ENCODE measurements at regions not wholly inside any gene's neighbourhood (a gene's known extent, or its start where the extent isn't known, plus 50 kb on each side); places are given as distances from the start of the nearest gene placed in this dataset.

GRCh38 chr2:18119883-18120282 is 241.4 kb downstream of the KCNS3 start:
- TF ChIP-seq ZFX (IDR thresholded peaks at IDR 0.05; ENCODE audit: borderline replicate concordance) = no peak
- TF ChIP-seq CTCF (IDR thresholded peaks at IDR 0.05) = no peak
- H3K27ac ChIP-seq = no peak overlapping the region

GRCh38 chr2:18118703-18119102 is 240.2 kb downstream of the KCNS3 start:
- H3K27ac ChIP-seq = no peak overlapping the region
- TF ChIP-seq CTCF (IDR thresholded peaks at IDR 0.05) (no peak), ZFX (IDR thresholded peaks at IDR 0.05; ENCODE audit: borderline replicate concordance) (no peak)

- no peak for TF ChIP-seq ZFX (IDR thresholded peaks at IDR 0.05; ENCODE audit: borderline replicate concordance)
- peak; percentile 86 for TF ChIP-seq CTCF (IDR thresholded peaks at IDR 0.05)
These were observed 239.1 kb downstream of the KCNS3 start for GRCh38 chr2:18117592-18117991.

GRCh38 chr2:18110222-18110621 is 231.8 kb downstream of the KCNS3 start:
- H3K27ac ChIP-seq = no peak overlapping the region
- no peak for TF ChIP-seq CTCF (IDR thresholded peaks at IDR 0.05)
- no peak for TF ChIP-seq ZFX (IDR thresholded peaks at IDR 0.05; ENCODE audit: borderline replicate concordance)

More at GRCh38 chr2:18117592-18117991, 239.1 kb downstream of the KCNS3 start:
- no peak overlapping the region for H3K27ac ChIP-seq

- no peak overlapping the region for H3K27ac ChIP-seq
- no peak for TF ChIP-seq CTCF (IDR thresholded peaks at IDR 0.05)
- no peak for TF ChIP-seq ZFX (IDR thresholded peaks at IDR 0.05; ENCODE audit: borderline replicate concordance)
These were observed 228.4 kb downstream of the KCNS3 start for GRCh38 chr2:18106841-18107240.

- H3K27ac ChIP-seq = no peak overlapping the region
- TF ChIP-seq CTCF (IDR thresholded peaks at IDR 0.05) (no peak), ZFX (IDR thresholded peaks at IDR 0.05; ENCODE audit: borderline replicate concordance) (no peak)
These were observed 227.5 kb downstream of the KCNS3 start for GRCh38 chr2:18105929-18106328.

GRCh38 chr2:18104595-18105224 is 226.2 kb downstream of the KCNS3 start:
- TF ChIP-seq ZFX (IDR thresholded peaks at IDR 0.05; ENCODE audit: borderline replicate concordance) = no peak
- TF ChIP-seq CTCF (IDR thresholded peaks at IDR 0.05) = no peak
- H3K27ac ChIP-seq = no peak overlapping the region
